GM19238 (cell line): ENCODE measurements at regions not wholly inside any gene's neighbourhood (a gene's known extent, or its start where the extent isn't known, plus 50 kb on each side); places are given as distances from the start of the nearest gene placed in this dataset.
A peak's percentile ranks its signal among the peaks of the same experiment; 100 is the strongest.

ENCODE experiments used
- DNase-seq: peaks from one replicate; pipeline ENCODE4 v3.0.0; 2011; ENCODE audit warnings: low spot score; ENCODE audit not compliant: insufficient read length

DNA sequence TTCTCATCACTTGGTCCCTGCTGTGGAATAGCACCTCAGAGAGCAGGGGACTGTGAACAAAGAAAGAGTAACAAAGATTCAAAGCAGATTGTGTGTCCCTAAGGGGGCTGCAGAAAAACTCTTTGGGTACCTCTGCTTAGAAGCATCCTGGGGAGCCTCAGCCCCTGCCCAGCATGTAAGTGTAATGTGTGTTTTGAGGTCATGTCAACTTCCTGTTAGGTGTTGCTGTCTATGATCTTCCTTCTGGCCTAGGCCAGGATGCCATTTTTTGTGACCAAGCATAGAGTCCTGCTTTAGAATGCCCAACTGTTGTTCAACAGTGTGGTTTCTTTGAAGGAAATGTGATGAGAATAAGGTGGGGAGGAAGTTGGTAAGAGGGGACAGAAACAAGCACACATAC, 77.1 kb upstream of the BCL6 start:
- no peak for DNase-seq

- no peak for DNase-seq
These were observed 78.5 kb upstream of the BCL6 start for GRCh38 chr3:187823746-187824145.

DNA sequence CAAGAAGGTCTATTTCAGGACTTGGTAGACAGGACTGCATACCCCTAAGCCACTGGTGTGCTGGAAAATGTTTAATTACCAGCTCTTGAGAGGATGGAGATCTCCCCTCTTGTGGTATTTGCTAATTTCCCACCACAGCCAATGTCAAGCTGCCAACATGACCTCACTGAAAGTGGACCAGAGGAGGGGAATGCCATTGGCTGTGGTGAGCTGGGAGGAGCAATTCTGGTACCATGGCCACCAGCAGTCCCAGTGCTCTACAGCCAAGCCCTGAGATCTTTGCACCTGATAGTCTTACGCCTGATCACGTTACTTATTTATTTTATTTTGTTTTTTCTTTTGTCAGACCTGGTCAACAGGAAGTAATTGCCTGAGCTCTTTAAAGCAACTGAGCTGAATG, 82.5 kb upstream of the BCL6 start:
- DNase-seq = no peak

- DNase-seq = peak; percentile 37
These were observed 83.5 kb upstream of the BCL6 start for GRCh38 chr3:187828579-187829452.

DNA sequence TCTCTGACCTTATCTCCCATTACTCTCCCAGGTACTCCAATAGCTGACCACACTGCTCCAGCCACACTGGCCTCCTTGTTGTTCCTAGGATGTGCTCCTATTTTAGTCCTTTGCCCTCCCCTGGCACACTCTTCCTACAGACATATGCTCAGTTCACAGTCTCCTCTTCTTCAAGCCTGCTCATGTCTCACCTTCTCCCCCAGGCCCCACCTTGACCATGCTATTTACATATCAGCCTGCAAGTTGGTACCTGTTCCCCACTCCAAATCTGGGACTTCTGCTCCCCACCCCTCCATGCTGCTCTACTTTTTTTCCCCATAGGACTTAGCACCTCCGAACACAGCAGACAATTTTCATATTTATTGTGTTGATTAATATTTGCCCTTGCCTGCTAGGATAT, 84.9 kb upstream of the BCL6 start:
- DNase-seq = no peak

DNA sequence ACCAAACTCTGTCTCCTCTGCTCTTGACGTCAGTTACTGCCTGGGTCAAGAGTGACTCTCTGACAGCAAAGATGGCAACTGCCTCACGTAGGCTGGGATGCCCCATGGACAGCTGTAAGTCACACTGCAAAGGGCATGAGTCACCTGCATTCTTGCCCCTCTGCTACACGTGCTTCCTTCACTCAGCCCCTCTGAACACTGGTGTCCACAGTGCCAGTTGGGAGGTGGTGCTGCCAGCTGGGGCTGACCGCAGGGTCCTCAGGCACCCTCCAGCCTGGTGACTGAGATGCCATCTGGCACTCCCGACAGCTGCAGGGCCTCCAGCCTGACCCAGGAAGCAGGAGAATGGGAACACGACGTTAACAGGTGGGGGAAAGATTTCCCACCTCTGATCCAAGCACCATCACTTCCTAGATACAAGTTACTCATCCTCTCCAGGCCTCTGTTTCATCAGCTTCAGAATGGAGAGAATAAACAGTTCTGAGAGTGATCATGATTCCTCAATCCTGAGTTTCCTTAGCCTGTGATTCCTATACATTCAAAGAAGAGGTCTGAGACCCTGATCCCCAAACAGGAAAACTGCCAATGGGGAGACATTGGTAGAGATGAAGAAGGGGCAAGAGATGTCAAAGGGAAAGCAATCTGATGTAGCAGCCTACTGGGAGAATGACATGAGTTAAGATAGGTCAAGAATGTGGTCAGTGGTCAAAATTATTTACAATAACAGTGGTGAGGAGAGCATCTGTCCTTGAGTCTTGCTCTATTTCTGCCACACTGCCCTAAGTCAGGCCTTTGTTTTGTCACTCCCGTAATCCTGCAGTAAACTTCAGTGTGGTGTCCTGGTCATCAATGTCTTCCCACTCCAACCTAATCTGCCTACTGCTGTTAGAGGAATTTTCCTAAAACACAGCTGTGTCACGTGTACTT, 86.1 kb upstream of the BCL6 start:
- no peak for DNase-seq

DNA sequence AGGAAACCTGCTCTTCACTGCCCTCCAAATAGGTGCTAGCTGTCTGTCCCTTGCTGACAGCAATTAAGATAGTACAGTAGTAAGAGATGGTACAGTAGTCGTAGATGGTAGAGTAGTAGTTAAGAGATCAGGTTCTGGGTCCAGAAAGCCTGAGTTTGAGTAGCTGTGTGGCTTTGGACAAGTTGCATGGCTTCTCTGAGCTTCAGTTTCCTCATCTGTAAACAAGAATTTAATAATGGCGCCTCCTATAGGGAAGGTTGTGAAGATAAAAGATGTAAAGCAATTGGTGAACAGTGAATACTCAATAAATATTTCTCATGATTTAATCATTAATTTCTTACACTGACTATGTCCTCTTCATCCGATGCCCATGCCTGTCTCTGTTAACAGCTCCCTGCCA, 86.9 kb upstream of the BCL6 start:
- no peak for DNase-seq

GRCh38 chr3:187833375-187833774, 88.1 kb upstream of the BCL6 start:
- DNase-seq = no peak

DNA sequence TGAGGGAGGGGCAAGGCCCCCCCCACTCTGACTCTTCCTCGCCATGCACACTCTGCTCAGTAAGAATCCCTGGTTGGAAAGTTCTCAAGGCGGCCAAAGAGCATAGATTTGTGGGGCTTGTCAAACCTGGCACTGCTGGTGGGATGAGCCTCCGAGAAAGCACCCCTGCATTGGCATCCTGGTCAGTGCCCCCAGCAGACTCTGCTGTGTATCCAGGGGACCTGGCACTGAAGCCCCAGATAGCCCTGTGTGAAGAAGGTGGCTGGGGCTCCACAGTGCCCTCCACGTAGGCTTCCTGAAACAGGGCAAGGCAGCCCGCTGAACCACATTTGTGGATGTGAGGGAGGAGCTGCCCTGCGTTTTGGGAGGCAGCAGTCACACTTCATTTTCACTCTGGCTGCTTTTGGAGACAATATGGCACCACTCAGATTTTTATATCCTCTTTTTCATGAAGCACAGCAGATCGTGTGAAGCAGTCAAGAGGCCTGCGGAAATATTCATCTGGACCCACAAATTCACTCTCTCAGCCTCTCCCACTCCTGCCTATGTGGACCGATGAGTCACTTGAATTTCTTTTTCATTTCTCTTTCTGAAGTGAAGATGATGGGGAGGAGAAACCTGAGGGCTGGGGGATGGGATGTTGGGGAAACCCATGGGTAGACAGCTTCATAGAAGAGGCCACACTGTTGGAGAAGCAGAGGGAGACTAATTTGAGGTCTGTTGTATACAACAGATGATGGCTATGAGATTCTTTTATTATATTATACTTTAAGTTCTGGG, 88.7 kb upstream of the BCL6 start:
- no peak for DNase-seq

DNA sequence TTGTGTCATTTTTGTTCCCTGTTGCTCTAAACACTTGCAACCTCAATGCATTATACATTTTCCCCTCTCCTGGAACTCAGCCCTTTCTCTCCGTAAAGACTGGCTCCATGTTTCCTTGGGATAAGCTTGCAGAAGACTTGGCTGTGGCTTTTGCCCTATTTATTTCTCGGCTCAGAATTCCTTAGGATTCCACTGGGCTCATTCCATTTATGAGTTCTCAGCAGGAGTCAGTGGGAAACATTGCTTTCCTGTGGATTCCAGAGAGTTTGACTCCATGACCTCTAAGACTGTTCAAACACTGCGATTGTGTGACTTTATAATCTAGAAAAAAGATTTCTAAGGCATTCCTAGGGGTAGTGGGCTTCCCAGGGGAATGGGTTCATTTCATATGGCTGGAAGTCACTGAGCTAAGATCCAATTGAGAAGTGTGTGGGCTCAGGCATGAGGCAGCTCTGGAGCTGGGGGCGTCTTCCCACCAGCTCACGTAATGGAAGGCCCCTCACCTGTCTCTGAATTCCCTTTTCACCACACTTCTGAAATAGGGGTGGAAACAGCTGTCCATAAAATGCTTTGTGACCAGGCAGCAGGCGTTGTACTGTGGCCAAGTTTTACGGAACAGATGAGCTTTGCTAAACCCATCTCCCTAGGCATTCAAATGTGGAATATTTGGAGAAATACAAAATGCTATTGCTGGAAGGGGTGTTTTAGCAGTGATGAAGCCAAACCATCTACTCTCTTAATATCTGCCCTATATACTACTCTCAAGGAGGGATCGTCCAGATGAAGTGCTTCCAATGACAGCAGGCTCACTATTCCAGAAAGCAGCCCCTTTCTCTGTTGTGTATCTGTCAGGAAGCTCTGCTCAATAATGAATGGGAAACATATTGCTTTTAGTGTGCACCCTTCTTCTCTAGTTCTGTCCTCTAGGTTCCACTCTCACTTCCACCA, 91.8 kb upstream of the BCL6 start:
- no peak for DNase-seq

- DNase-seq = no peak
These were observed 92.8 kb upstream of the BCL6 start for GRCh38 chr3:187838016-187838540.

GRCh38 chr3:187839422-187839821, 94.2 kb upstream of the BCL6 start:
- no peak for DNase-seq

- no peak for DNase-seq
These were observed 95.6 kb upstream of the BCL6 start for GRCh38 chr3:187840856-187841255.

DNA sequence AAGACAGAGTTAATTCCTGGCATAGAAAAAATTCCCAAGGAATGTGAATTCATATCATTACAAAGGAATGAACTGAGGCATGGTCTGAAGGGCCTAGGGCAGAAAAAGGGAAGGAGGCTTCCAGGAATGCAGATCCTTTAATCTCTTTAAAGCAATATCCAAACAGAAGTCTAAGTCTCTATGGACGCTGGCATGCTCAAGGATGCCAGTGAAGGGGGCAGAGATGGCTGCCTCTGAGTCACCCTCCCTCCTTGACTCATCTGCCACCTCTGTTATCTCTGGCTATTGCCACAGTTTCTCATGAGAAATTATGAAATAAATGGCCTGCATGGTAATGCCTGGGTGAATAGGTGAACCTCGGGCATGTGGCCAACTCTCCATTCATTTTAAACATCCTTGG, 96.3 kb upstream of the BCL6 start:
- no peak for DNase-seq

DNA sequence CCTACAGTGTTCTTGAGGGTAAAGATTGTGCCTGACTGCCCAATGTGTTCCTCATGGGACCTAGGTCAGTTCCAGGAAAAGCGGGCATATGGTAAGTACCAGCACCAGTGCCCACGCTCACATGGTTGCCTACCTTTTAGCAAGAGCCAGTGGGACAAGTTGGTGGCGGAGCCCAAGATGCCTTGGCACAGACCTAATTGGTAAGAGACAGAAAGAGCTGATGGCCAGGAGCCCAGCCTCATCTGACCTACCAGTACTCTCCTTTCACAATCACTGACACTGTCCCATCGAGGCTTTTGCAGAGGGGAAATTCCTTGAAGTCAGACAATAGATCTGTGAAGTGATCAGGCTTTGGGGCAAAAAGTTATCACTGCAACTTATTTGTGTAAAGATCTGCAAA, 98.4 kb upstream of the BCL6 start:
- no peak for DNase-seq

DNA sequence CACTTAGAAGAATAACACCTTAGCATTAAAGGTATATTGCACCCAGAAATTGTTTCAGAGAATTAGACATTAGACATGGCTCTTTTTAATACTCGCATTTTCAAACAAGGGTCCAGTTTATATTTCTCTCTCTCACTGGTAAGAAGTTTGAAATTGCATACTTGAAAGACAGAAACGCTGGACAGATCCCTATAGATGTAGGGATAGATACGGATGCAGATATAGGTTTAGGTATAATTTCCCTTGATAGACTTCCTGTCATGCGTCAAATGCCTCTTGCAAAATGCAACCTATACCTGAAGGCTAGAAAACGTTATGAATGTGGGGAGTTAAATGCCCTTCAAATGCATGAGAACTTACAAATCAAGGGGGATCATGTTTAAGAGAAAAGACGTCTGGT, 99.4 kb upstream of the BCL6 start:
- DNase-seq = no peak

DNA sequence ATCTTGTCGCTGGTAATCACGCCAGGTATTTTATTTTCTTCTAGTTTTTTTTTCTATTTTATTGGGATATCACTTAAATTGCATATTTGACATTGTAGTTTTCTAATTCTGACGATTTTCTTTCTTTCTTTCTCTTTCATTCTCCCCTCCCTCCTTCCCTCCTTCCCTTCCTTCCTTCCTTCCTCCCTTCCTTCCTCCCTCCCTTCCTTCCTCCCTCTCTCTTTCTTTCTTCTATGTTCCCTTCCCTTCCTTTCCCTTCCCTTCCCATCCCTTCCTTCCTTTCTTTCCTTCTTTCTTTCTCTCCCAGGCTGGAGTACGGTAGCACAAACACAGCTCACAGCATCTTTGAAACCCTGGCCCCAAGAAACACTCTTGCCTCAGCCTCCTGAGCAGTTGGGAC, 100.6 kb upstream of the BCL6 start:
- DNase-seq = no peak

DNA sequence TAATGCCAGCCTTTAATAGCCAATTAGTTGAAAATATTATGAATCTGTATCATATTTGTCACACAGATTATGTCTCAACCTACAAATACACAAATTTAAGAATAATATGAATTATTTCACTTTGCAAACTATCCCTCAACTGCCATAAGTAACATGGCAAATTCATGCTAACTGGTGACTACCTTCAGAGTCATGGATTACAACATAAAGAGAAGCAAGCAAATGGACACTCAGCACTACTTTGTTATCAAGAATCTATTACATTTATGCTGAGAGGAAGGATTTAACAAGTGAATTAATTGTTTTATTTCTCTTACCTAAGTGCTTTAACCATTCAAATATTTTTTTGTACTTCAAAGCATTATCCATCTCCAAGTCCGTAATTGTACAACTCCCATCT, 103.1 kb upstream of the BCL6 start:
- DNase-seq = no peak

DNA sequence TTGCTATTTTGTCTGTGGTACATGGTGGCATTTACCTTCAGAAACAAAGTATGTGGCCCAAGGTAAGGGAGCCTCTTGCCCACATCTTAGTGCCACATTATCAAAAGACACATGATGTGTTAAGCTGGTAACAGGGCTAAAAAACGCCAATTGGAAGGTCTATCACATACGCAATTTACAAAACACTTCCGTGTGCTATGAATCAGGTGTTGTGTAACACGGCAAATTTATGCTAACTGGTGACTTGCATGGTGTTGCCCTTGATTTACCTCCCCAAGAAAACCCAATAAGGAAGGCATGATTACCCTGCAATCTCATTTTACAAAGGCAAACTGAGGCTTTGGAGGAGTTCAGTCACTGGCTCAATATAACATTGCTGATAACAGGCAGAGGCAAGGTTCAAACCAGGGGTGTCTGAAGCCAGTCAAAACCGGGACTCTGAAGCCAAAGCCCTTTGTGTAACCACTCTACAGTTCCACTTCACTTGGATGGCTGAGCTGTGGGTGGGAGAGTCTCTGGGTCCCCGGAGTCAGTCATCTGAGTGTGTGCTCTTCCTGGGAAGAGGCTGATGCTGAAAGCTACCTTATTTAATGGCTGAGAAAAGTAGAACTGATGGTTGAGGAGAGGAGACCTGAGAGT, 103.9 kb upstream of the BCL6 start:
- no peak for DNase-seq
